ENCODE measurements at regions not wholly inside any gene's neighbourhood (a gene's known extent, or its start where the extent isn't known, plus 50 kb on each side); places are given as distances from the start of the nearest gene placed in this dataset.

GRCh38 chr22:25403811-25404471 is 160.5 kb upstream of the GRK3 start:
- TF ChIP-seq MYC (IDR thresholded peaks at IDR 0.05; ENCODE audit: low read depth, low read length) (peak; percentile 69), POLR2A (IDR thresholded peaks at IDR 0.05; ENCODE audit: extremely low read depth, insufficient read length) (no peak), MAX (IDR thresholded peaks at IDR 0.05; ENCODE audit: low read depth, low read length) (peak; percentile 66)
- TF ChIP-seq, protein P1, sequence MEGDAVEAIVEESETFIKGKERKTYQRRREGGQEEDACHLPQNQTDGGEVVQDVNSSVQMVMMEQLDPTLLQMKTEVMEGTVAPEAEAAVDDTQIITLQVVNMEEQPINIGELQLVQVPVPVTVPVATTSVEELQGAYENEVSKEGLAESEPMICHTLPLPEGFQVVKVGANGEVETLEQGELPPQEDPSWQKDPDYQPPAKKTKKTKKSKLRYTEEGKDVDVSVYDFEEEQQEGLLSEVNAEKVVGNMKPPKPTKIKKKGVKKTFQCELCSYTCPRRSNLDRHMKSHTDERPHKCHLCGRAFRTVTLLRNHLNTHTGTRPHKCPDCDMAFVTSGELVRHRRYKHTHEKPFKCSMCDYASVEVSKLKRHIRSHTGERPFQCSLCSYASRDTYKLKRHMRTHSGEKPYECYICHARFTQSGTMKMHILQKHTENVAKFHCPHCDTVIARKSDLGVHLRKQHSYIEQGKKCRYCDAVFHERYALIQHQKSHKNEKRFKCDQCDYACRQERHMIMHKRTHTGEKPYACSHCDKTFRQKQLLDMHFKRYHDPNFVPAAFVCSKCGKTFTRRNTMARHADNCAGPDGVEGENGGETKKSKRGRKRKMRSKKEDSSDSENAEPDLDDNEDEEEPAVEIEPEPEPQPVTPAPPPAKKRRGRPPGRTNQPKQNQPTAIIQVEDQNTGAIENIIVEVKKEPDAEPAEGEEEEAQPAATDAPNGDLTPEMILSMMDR (IDR thresholded peaks at IDR 0.05; ENCODE audit: low read depth, low read length): no peak
- peak; percentile 84 for DNase-seq (ENCODE audit: low read depth)

DNA sequence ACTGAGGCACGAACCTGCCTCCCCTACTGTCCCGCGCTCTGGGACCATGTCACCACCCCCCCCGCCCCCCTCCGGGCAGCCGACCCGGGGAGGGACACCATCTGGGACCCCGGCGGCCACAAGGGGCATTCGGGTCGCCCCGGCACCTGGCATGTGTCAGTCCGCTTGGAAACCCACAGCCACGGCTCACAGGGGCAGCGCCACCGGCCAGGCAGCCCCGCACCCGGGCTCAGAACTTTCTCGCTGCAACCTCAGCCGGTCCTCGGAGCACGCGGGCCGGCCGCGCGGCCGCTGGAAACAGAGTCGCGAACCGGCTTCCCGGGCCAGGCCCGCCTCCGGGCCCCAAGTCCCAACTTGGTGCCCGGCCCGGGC is 159.9 kb upstream of the GRK3 start:
- DNase-seq (ENCODE audit: low read depth): peak; percentile 49
- TF ChIP-seq MAX (IDR thresholded peaks at IDR 0.05; ENCODE audit: low read depth, low read length) (no peak), MYC (IDR thresholded peaks at IDR 0.05; ENCODE audit: low read depth, low read length) (no peak), POLR2A (IDR thresholded peaks at IDR 0.05; ENCODE audit: extremely low read depth, insufficient read length) (no peak)
- TF ChIP-seq, protein P1 (IDR thresholded peaks at IDR 0.05; ENCODE audit: low read depth, low read length): no peak
- H3K4me3 ChIP-seq (ENCODE audit: low read depth, low read length): peak overlapping the region; percentile 89

More at GRCh38 chr22:25403811-25404471, 160.5 kb upstream of the GRK3 start:
- peak overlapping the region; percentile 89 for H3K4me3 ChIP-seq (ENCODE audit: low read depth, low read length)

DNA sequence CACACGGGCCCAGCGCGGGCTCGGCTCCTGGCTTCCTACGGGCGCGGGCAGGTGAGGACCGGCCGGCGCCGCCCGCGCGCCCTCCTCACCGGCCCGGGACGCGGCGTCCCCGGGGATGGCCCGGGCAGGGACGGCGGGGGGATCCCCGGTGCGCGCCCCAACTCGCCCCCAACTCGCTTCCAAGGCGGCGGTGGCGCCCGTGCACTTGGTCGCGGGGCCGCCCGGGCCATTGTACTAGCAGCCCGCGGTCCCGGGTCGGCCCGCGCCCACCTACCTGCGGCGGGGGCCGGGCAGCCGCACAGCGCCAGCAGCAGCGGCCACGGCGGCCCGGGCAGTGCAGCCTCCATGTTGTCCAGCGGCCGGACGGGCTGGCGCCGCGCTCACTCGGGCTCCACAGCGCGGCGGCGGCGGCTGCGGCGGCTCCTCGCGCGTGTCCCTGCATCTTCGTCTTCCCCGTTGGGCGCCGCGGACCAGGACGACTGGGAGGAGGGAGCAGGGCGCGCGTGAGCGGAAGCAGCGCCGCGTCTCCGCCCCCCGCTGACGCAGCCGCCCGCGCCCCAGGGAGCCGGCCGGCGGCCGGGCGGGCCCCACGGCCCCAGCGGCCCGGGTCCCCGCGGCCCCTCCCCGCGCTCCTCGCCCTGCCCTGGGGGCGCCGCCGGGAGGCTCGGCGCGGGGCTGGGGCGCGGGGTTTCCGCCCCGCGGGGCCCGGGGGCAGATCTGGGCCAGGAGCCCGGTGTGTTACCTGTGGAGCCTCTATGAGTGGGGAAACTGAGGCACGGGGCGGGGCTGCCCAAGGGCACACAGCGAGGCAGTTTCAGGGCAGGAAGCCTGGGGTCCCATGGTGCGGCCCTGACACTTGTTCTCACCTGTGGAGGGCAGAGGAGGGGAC is 159.3 kb upstream of the GRK3 start:
- TF ChIP-seq POLR2A (IDR thresholded peaks at IDR 0.05; ENCODE audit: extremely low read depth, insufficient read length) (peak; percentile 39), MAX (IDR thresholded peaks at IDR 0.05; ENCODE audit: low read depth, low read length) (no peak)
- TF ChIP-seq, protein P1 (IDR thresholded peaks at IDR 0.05; ENCODE audit: low read depth, low read length): no peak
- peak; percentile 78 for DNase-seq (ENCODE audit: low read depth)
- peak overlapping the region; percentile 89 for H3K4me3 ChIP-seq (ENCODE audit: low read depth, low read length)

DNA sequence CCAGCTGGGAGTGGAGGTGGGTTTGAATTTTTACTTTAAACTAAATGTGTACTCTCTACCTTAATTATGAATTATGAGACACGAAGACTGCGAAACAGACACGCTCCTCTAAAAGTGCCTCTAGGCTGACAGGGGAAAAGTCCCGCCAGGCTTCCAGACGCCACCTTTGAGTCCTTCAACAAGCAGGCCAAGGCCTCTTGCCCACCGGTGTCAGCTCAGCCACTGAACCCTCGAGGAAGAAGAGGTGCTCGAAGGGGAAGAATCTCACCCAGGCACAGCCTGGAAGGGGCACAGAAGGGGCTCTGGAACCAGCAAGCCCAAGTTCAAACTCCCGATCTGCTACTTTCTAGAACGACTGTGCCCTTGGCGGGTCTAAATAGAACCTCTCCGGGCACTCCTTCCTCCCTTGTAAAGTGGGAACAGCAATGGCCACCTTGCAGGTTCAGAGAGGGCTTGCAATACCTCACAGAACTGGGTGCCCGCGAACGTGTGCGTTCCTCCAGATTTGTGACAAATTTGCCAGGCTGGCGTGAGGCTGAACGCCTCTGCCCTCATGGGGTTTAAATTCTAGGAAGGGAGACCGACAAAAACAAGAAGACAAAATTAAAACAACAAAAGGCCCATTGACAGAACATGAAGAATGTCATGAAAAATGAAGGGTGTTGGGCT is 158.5 kb upstream of the GRK3 start:
- peak overlapping the region; percentile 50 for H3K4me3 ChIP-seq (ENCODE audit: low read depth, low read length)
- DNase-seq (ENCODE audit: low read depth): no peak
- TF ChIP-seq MYC (IDR thresholded peaks at IDR 0.05; ENCODE audit: low read depth, low read length) (no peak), POLR2A (IDR thresholded peaks at IDR 0.05; ENCODE audit: extremely low read depth, insufficient read length) (no peak), MAX (IDR thresholded peaks at IDR 0.05; ENCODE audit: low read depth, low read length) (no peak)
- TF ChIP-seq, protein P1 (IDR thresholded peaks at IDR 0.05; ENCODE audit: low read depth, low read length): no peak

DNA sequence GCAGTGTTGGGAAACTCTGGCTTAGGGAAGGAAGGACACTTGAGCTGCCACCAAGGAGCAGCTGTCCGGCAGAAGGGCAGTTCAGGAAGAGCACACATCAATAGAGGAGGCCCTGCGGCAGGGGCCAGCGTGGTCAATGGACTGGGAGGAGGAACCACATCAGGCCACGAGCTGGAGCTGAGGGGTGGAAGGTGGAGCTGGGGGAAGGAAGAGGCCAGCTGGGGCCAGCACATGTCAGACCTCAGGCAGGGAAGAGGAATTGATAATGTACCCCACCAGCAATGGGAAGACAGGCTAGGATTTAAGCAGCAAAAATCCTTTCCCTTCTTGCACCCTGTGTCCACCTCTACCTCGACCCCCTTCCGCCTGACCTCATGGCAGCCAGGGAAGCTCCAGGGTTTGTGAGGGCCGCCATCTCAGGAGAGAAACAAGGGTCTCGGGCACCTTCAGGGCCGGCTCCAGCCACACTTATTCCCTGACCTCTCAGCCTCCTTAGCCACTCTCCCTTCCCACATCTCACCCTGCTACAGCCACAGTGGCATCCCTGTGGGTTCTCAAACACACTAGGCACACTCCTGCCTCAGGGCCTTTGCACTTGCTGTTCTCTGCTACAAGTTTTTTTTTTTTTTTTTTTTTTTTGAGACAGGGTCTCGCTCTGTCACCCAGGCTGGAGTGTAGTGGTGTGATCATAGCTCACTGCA is 157.8 kb upstream of the GRK3 start:
- DNase-seq (ENCODE audit: low read depth): peak; percentile 57
- TF ChIP-seq MAX (IDR thresholded peaks at IDR 0.05; ENCODE audit: low read depth, low read length): 0 out of 2 replicates have a peak, but pooled peaks have one; percentile 19
- TF ChIP-seq, protein P1 (IDR thresholded peaks at IDR 0.05; ENCODE audit: low read depth, low read length): no peak
- no peak overlapping the region for H3K4me3 ChIP-seq (ENCODE audit: low read depth, low read length)
